ENCODE measurements at regions not wholly inside any gene's neighbourhood (a gene's known extent, or its start where the extent isn't known, plus 50 kb on each side); places are given as distances from the start of the nearest gene placed in this dataset.

DNA sequence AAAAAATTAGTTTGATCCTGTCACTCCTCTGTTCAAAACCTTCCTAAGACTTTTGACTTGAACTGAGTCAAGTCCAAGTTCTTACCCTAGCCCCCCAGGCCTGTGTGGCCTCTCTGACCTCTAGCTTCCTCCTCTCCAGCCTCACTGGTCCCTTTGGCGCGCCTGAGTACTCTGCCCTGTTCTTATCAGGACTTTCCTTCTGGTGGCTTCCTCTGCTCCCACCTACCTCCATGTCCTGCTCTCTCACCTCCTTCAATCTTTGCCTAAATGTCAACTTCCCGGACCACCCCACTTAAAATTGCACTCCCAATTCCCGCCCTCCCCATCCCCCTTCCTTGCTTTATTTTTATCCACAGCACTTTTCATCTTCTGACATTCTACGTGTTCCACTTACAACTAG is 526.1 kb upstream of the KLF4 start:
- DNase-seq, result no peak

DNA sequence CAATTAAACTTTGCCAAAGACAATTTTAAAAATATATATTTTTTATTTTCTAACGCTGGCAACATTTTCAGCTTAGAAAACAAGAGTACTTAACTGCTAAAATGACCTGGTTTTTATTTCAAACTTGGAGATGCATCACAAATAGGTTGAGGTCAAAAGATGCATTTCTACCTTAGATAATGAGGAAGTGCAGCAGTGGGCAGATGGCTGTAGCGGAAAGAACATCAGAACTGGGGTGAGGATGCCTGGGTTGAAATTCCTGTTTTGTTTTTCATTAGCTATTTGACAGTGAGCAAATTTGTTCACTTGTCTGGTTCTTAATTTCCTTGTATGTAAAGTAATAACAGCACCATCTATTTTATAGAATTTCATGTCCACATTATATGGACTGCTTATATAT is 524.8 kb upstream of the KLF4 start:
- DNase-seq, result no peak

DNA sequence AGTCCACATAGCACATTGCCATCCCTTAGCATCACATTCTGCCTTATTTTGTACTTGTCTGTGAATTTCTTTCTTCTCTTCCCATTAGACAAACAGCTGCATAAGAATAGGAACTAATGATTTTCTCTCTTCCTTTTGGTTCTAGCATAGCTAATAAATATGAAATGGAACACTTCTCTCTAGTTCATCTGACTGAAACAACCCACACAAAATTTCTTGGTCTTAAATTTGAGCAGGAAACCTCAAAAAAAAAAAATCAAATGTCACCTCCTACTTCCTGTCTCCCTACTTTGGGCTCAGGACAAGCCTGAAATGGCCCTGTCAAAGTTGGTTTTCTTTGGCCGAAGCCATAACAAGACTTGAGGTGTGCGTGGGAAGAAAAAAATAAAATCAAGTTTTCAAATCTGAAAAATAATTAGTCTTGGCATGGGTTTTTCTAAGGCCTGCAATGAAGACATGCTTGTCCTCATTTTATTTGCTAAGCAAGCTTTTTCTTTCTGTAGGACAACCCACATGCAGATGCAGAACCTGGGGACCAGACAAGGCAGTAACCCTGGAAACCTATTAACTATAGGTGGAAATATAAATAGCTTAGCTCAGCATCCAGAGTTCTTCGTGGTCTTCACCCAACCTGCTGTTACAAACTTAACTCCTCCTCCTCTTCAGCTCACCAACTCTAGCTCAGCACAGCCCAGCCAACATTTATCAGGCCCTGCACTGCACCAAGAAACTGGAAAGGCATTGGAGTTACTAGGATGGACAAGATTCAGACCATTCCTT is 523.5 kb upstream of the KLF4 start:
- DNase-seq, result no peak

DNA sequence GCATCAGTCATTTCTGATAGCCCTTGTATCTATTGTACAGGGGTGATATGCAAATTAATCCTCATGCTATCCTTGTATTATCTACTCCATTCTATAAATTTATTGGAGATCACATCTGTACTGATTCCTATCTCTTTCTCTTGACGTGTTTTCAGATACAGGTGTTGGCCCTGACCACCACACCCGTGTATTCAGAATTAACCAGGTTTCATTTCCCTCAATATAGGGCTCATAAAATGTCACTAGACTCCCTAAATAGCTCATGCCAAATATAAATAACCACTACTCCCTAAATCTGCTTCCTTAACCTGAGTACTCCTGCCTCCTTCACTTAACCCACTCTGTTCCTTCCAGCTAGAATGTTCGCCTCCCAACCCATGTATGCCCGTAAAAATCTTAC is 522.8 kb upstream of the KLF4 start:
- no peak for DNase-seq

DNA sequence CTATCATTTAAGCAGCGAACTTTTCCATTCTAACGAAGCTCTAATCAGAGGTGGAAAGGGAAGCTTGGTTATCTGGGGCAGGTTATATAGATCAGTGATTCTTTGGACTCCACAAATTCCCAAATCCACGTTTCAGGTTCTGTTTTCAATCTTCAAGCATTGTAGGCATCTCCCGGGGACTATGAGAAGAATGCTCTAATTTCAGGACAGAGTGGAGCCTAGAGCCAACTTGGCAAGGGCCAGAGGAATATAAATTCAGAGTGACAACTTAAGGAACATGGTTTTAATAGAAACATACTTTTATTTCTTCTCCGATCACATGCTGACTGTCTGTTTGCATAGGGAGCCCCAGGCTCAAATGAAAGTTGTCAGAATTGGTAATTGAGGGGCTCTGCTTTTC is 514.0 kb upstream of the KLF4 start:
- no peak for DNase-seq

DNA sequence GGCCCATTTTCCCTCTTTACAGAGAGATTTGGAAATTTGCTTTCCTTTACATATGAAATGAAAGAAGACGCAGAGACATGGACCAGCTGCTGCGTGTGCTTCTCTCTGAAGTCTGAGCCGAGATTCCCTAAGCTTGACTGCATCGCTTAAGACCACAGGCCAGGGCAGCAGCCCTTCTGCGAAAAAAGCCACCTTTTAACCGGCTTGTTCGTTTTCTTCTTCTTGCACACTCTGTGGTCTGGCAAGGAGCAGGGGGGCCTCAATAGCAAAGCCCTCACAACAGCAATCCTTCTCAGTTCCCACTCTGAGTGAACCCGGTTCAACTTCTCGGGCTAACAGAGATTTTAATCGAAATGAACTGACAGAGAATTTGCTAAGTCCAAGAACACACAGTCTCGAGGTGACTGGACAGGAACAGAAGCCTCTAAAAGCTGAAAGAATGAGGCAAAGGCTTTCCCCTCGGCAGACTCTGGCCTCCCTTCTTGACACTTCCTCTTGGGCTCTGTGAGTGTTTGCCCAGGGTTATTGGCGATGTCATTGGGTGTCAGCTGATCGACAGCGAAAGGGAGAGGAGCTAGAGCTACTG is 512.9 kb upstream of the KLF4 start:
- peak; percentile 52 for DNase-seq

DNA sequence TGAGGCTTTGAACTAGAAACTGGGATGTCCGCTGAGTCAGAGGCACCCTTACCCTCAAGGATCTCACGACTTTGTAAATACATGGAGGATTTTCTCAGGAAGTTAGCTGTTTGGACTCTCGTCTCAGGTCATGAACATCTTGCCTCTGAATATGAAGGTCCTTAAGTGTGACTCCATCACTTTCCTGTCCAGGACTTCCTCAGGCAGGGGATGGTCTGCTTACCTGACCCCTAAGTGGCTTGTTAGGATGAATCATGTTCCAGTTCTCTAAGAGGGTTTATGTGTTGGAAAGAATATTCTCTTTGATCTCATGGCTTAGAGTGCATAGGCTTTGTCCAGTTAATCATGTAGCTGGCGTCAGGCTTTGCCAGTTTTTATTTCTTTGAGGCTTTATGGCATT is 511.7 kb upstream of the KLF4 start:
- peak; percentile 12 for DNase-seq

DNA sequence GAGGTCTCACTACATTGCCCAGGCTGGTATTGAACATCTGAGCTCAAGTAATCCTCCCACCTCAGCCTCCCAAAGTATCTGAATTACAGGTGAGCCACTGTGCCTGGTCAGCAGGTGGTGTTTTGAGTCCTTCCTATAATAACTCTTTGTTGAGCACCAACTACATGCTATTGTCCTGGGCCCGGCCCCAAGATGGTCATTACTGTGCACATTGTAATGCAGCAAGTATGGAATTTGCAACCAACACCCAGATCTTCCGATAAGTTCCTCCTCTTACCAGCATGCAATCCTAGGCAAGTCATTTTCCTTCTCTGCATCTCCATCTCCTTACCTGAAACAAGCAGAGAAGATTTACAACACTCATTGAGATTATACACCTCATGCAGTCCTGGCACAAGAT is 510.3 kb upstream of the KLF4 start:
- no peak for DNase-seq

DNA sequence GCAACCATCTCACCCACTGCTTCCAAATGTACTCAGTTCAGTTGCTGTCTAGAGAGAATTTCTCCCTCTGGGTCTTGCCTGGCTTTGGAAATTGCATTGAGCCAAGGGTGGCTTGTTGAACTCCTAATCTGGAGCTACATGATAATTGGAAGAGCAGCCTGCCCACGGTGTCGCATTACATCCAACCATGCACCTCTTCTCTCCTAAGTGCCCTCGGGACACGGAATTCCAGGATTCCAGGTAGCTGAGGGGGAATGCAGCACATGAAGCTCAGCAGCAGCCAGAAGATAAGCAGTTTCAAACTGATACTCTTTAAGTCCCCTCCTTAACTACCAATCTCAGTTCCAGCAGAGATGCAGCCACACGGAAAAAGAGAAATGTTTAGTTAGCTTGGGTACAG is 509.4 kb upstream of the KLF4 start:
- no peak for DNase-seq

DNA sequence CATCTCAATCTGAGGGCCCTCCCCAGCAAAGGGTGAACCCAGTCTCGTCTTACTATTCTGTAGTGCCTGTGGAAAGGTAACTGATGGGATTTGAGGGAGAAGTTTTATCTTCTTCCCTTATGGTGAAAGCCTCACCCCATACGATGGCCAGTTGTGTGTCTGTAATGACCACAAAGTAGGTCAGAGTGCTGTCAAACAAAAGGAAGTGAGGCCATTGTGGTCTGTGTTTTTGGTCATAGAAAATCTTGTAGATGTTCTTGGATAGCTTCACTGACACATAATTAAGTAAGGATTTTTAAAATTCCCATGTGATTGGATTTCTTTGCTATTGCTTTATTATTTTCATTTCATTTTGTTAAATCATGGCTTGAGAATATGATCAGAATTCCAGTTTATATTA is 505.1 kb upstream of the KLF4 start:
- DNase-seq, result no peak

DNA sequence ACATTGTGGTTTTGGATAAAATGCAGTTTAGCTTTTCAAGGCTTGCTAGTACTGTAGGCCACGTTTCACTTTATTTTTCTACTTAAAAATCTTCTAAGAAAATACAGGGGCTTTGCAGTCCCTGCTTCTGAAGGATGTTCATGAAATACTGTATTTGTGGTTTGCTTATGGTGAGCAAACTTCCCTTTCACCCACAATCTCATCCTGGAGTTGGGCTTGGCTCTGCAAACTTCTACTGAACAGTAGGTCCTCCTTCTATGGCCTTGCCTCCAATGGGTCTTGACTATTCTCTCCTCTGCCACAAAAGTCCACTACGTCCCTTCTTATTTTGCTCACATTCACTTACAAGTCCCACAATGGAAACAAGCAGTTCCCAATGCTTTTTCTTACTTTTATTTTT is 502.7 kb upstream of the KLF4 start:
- no peak for DNase-seq

DNA sequence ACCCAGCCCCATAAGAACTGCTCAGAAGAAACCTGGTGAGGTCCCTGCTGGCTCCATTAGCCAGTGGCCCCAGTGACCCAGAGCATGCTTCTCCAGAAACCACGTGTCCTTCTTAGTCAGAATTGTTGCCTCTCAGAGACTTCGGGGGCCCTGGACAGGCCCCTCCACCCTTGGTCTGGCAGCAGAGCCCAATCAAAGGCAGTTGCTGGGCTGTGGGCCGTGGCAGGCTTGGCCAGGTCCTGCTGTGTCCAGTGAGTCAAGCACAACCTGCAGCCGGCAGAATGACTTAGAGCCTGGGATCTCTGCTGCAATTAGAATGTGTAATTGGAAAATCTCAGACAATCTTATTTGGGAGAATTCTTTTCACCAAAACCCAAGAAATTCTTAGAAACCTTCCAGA is 502.0 kb upstream of the KLF4 start:
- no peak for DNase-seq

DNA sequence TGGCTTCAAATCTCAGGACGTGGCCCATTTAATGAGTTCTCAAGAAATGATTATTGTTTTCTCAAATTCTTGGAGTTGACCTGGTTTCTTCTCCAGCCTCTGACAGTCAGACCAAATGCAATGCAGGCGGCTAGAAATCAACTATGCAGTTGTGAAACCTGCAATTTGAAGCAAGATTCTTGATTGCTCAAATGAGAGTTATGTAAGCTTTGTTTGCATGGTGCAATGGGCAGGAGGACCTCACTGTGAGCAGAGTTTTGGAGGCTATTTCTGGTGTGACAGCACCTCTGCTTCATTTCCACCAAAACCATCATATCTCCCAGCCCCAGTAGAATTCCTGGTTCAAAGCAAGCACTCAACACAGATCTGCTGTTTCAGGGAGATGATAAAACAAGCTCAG is 500.0 kb upstream of the KLF4 start:
- no peak for DNase-seq

DNA sequence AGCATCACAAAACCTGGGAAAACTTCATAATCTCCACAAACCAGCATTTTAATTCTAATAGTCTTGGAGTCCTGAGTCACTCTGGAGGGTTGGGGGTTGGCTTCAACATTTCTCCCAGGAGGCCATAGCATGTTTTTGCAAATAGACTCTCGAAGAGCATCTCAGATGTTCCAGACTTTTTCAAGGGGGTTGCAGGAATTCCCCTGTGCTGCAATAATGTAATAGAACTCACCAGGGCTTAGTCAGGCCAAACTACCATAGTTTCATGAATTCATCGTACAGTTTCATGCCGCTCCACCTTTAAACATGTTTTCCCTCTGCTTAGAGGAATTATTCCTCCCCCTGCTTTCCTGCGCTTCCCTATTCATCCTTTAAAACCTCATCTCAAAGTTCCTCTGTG is 499.5 kb upstream of the KLF4 start:
- no peak for DNase-seq

DNA sequence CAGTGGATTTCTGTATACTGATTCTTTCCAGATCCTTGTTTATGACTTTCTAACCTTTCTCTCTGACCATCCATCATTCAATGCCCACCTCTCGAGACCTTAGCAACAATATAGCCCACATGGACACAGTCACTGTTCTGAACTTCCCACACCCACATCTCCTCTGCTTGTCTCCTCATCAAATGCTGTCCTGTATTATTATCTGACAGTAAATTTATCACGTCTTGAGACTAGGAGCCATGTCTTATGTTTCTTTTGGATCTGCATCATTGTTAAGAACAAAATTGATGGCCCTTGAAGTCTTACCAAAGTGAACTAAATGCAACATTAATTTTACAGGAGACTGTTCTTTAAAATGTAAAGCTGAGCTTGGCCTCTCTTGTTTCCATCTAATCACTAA is 495.4 kb upstream of the KLF4 start:
- DNase-seq, result no peak

DNA sequence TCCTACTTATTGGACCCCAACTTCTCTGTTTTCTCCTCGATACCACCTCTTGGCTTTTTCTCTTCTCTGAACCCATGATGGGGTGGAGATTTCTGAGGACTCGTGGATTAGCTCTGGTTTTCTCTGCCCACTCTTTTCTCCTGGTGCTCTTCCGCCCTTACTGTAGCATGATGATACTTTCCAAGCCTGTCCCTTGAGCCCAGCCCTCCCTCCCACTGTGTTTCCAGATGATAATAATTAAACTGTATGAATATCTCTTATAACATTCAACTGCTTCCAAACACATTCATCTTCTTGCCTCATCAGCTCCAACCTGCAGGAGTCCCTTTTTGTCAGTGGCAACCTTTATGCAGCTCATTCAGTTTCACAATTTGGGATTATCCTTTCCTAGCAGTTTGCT is 494.2 kb upstream of the KLF4 start:
- no peak for DNase-seq

DNA sequence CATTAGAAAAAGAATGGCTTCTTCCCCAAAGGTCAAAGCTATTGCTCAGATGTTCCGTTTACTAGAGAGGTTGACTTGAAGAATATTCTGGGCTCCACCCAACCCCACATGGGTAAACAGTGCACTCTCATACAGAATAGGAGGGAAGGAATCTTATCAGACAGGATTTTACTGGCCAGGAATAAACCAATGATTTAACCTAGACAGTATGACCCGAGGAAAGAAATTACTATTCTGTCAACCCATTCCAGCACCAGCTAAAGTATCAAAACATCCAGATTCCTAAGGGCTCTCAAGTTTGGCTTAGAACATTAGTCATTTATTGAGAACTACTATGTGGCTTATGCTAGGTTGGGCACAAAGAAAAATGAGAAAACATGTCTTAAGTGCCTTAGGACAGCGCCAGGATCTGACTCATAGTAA is 493.6 kb upstream of the KLF4 start:
- DNase-seq, result no peak

DNA sequence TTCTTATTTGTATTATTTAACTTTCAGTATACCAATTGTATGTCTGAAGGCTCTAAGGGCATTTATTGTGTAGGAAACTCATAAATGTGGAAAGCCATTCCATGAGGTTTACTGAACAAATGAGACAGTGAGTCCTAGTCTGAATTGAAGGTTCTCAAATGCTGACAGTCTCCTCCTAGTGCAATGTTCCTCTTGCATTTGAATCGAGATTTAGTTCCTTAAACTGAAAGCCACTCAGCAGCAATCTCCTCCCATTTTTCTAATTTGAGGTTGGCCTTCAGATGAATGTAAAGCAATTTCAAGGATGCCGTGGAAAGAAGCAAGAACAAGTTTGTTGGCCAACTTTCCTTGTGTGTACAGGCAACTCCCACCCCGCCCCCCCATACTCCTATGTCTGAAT is 493.2 kb upstream of the KLF4 start:
- DNase-seq, result no peak

DNA sequence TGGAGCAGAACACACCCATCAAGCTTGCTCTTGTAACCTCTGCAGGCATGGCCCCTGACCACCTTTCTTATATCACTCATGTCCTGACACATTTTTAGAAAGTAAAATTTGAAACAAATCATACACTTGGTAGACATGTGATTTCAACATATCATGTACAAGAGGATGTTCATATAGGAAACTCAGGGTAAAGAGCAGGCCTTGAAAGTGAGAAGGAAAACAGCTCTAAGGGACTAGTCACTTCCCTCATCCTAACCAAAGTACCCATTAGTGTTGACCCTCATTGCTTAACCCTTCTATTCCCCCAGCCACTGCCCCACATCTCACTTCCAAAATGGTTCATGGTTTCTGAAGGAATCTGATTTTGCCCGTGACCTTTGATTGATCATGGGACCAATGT is 492.4 kb upstream of the KLF4 start:
- DNase-seq, result no peak

DNA sequence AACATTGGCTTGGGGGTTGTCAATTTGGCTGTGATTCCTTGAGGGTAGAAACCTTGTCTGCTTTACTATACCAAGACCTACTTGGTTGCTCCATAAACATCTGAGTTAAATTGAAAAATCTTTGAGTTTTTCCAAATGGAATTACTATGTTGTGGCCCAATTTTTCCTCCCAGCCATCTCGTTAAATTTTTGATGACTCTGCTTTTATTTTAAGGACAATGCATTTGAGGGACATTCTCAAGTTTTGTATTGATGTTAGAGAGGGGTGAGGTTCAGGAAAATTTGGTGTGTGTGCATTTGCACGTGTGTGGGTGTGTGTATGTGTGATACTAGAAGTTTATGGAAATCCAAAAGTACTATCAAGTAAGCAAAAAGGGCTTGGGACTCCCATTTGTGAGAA is 491.4 kb upstream of the KLF4 start:
- DNase-seq, result no peak

DNA sequence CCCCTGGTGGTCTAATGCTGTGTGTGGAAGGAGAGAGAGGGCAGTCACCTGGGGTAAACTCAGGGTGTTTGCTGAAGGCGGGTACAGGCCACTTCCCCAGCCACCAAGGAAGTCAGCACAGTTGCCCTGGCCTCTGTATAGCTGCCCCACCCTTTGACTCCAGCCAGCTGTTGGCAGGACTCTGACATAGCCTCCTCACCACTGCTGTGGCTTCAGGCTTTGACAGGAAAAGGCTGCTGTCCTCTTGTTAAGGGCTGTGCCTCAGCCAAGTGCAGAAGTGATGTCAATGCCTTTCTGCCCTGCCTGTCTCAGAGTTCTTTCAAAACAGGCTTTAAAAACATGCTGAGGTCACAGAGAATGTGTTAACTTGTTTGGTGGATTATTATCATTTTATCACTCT is 487.2 kb upstream of the KLF4 start:
- no peak for DNase-seq

DNA sequence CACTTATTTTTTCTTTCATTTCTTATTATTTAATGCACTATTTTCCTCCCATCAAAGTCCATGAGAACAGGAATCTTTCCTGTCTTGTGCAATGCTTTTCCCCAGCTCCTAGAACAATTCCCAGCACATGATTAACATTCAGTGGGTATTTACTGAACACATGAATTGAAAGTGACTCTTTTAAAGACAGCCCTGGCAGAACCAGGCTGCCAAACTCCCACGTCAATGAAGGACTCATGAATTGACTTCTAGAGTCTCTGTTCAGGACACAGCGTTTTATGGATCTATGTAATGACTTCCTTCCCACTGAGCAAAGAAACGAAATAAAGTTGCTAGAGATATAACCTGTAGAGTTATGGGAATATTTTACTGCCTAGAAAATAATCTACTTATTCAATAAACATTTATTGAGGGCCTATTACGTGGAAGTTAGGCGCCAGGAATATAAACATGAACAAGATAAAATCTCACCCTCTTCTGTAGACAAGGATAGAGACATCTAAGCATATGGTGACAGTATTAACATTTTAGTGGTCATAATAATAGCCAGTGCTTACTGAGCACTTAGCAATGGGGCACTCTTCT is 485.9 kb upstream of the KLF4 start:
- DNase-seq, result no peak

DNA sequence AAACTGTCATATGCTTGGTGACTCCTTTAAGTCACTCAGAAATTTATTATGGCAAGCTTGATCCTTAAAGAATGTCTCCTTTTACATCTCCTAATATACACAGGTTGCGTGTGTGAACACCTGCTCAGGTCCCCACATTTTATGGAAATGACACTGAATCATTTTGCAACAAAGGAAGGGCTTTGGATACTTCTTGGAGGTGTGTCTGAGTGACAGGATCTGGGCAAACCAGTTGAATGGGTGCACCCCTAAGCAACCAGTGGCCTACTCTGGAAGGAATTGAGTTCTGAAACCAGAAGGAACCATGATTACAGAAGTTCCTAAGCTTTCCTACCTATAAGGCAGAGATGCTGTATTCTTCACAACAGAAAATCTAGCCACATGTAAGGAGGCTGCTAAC is 483.9 kb upstream of the KLF4 start:
- DNase-seq, result no peak

DNA sequence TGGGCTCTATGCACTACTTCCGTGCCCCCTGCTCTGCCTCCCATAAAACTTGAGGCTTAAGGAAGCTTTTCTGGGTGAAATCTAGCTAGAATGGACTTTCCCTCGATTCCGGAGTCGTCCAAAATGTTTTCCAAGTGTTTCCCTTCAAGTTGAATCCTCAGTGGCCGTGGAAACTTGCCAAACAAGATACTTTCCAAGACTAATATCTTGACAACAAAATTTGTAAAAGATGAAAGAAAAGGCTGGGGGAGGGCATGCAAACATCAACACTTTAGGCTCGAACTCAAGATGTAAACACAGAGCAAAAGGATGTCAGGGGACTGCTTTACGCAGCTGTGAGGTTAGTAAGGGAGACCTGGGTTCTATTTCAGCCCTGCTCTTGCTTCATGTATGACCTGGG is 482.8 kb upstream of the KLF4 start:
- DNase-seq, result no peak

DNA sequence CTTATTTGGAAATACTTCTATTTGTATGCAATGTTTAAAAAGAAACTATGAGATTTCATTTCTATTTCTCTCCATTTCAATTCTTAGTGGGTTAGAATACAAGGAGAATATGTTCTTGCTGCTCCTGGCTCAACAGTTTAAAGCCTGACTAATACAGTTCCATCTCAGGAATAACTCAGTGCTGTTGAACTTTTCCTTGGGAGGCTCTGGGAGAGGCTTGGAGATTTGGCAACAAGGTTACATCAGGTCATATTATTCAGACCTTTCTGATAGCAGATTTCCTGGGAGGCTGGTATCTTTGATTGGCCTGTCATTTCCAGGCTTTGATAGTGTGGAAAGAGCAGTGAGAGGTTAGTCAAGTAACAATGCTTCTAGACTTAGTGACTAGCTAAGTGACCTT is 481.7 kb upstream of the KLF4 start:
- DNase-seq, result no peak

All from DMS53 (cell line).